Thoracic aorta (tissue), 2 donors: ENCODE measurements at regions not wholly inside any gene's neighbourhood (a gene's known extent, or its start where the extent isn't known, plus 50 kb on each side); places are given as distances from the start of the nearest gene placed in this dataset.

Experiments
- ATAC-seq: fragments of 150-250 bp; one replicate; pipeline ENCODE4 v1.8.0; 2017; ENCODE audit warnings: low read depth; ENCODE audit not compliant: insufficient number of reproducible peaks, low FRiP score
- DNase-seq: peaks from one replicate; pipeline ENCODE4 v3.0.0-alpha.2; 2020; ENCODE audit warnings: low spot score
- H3K27ac ChIP-seq, 2 donors: fragments of 200-600 bp; sonication (generic); 1 replicate in 1 of 2; 2 replicates in 1 of 2; pipeline ENCODE4 v1.5.1; 2016; ENCODE audit warnings: mild to moderate bottlenecking in 2 of 2, moderate library complexity in 2 of 2
- H3K27me3 ChIP-seq: fragments of 200-600 bp; sonication (generic); replicated peaks from 2 replicates; pipeline ENCODE4 v1.6.0; 2016; ENCODE audit warnings: mild to moderate bottlenecking; ENCODE audit not compliant: insufficient read depth
- H3K36me3 ChIP-seq: fragments of 200-600 bp; sonication (generic); one replicate; pipeline ENCODE4 v1.5.1; 2016
- H3K4me1 ChIP-seq, 2 donors: fragments of 200-600 bp; sonication (generic); 1 replicate in 1 of 2; 2 replicates in 1 of 2; pipeline versions ENCODE4 v1.5.1 to v1.6.0; 2016; ENCODE audit warnings: low read depth in 2 of 2, mild to moderate bottlenecking in 1 of 2; ENCODE audit not compliant: control insufficient read depth in 1 of 2
- H3K4me3 ChIP-seq: fragments of 200-600 bp; sonication (generic); 2 replicates; pipeline ENCODE4 v1.5.1; 2016; ENCODE audit warnings: mild to moderate bottlenecking
- H3K9me3 ChIP-seq: fragments of 200-600 bp; sonication (generic); 2 replicates; pipeline ENCODE4 v1.5.1; 2016
- CTCF ChIP-seq: fragments of 200-600 bp; sonication (generic); IDR thresholded peaks from one replicate; pipeline ENCODE4 v1.5.1; 2019; ENCODE audit warnings: antibody characterized with exemption

GRCh38 chr1:238592621-238593020 lies 701.9 kb upstream of the ZP4 start:
- ATAC-seq (no peak), DNase-seq (no peak)
- no peaks in the 10 kb centered on the region for H3K36me3 ChIP-seq
- H3K27me3 ChIP-seq, result no peaks in the 10 kb centered on the region
- no peak overlapping the region for H3K27ac ChIP-seq
- no peak for TF ChIP-seq CTCF
- H3K9me3 ChIP-seq, result no peaks in the 10 kb centered on the region
- no peaks in the 10 kb centered on the region for H3K4me1 ChIP-seq
- H3K4me3 ChIP-seq, result no peak overlapping the region

GRCh38 chr1:238589843-238590435 lies 699.2 kb upstream of the ZP4 start:
- H3K27me3 ChIP-seq, result no peaks in the 10 kb centered on the region
- DNase-seq (no peak), ATAC-seq (no peak)
- no peaks in the 10 kb centered on the region for H3K36me3 ChIP-seq
- H3K4me1 ChIP-seq, result no peaks in the 10 kb centered on the region
- H3K27ac ChIP-seq, result no peak overlapping the region
- no peaks in the 10 kb centered on the region for H3K9me3 ChIP-seq
- no peak overlapping the region for H3K4me3 ChIP-seq
- no peak for TF ChIP-seq CTCF

GRCh38 chr1:238582816-238583215 lies 692.1 kb upstream of the ZP4 start:
- Histone ChIP-seq H3K27me3 (no peaks in the 10 kb centered on the region), H3K4me3 (no peak overlapping the region), H3K4me1 (no peaks in the 10 kb centered on the region), H3K27ac (no peak overlapping the region), H3K36me3 (no peaks in the 10 kb centered on the region), H3K9me3 (no peaks in the 10 kb centered on the region)
- no peak for DNase-seq
- no peak for ATAC-seq
- no peak for TF ChIP-seq CTCF

GRCh38 chr1:238581332-238581731 lies 690.6 kb upstream of the ZP4 start:
- H3K4me3 ChIP-seq, result no peak overlapping the region
- H3K9me3 ChIP-seq, result no peaks in the 10 kb centered on the region
- no peak for TF ChIP-seq CTCF
- no peaks in the 10 kb centered on the region for H3K27me3 ChIP-seq
- DNase-seq, result no peak
- H3K4me1 ChIP-seq, result no peaks in the 10 kb centered on the region
- no peak overlapping the region for H3K27ac ChIP-seq
- ATAC-seq, result no peak
- H3K36me3 ChIP-seq, result no peaks in the 10 kb centered on the region

GRCh38 chr1:238568735-238569134 lies 678.0 kb upstream of the ZP4 start:
- no peak overlapping the region for H3K27ac ChIP-seq
- no peak overlapping the region for H3K4me3 ChIP-seq
- no peak for TF ChIP-seq CTCF
- ATAC-seq (no peak), DNase-seq (no peak)
- no peaks in the 10 kb centered on the region for H3K27me3 ChIP-seq
- H3K9me3 ChIP-seq, result no peaks in the 10 kb centered on the region
- H3K36me3 ChIP-seq, result no peaks in the 10 kb centered on the region
- no peaks in the 10 kb centered on the region for H3K4me1 ChIP-seq
